HG03280 (cell line): ENCODE measurements at regions not wholly inside any gene's neighbourhood (a gene's known extent, or its start where the extent isn't known, plus 50 kb on each side); places are given as distances from the start of the nearest gene placed in this dataset.

Experiments
- ATAC-seq: cut with Tn5 transposase; IDR thresholded peaks from one replicate; pipeline ENCODE4 v1.9.1; 2021; ENCODE audit warnings: mild to moderate bottlenecking, moderate library complexity; ENCODE audit not compliant: unreplicated experiment

DNA sequence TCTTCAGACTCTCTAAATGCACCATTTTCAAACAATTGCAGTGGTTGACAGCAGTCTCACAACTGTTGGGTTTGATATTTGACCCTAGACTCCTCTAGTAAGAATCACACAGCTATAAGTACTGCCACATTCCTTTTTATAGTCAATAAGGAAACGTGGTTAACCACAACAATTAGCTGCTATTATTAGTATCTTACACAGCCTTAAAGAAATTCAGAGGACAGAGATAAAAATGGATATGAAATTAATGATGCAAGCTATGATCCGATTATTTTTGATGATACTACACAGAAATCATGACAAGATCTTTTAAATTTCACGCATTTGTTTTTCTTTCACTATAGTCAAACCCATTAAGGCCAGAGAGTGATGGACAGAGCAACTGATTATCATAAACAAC is 288.6 kb upstream of the C9orf72 start:
- no peak for ATAC-seq

GRCh38 chr9:27864644-27865438 is 291.6 kb upstream of the C9orf72 start:
- ATAC-seq = no peak

GRCh38 chr9:27866741-27867140 is 293.5 kb upstream of the C9orf72 start:
- ATAC-seq = no peak

DNA sequence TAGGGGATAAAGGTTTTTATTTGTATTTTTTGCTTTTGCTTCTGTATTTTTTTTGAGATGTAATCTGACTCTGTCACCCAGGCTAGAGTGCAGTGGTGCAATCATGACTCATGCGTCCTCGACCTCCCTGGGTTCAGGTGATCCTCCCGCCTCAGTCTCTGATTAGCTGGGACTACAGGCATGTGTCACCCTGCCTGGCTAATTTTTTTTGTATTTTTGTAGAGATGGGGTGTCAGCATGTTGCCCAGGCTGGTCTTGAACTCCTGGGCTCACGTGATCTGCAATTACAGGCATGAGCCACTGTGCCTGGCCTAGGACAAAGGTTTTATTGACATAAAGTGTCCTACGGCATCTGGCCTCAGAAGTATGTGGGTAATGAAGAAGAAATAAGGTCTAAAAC is 297.1 kb upstream of the C9orf72 start:
- ATAC-seq = no peak

DNA sequence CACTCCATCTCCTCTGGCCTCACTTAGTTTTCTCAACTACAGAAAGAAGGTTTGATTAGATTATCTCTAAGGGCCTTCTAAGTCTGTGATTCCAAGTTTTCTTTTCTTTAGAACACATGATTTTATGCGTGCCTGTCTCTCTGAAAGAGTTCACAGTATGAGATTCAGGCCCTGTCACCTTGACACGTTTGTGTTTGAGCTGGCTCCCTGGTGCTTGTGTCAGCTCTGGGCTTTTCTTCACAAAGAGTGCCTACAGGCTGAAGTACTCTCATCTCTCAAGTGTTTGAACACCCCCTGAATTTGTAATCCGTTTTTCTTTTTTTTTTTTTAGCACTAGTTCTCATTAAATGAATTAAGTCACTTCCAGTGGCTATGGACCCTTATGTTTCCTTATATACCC is 306.9 kb upstream of the C9orf72 start:
- ATAC-seq = no peak

- no peak for ATAC-seq
Observed at GRCh38 chr9:27880635-27881034, 307.4 kb upstream of the C9orf72 start.

GRCh38 chr9:27888661-27889295 is 315.5 kb upstream of the C9orf72 start:
- ATAC-seq = peak; percentile 99

DNA sequence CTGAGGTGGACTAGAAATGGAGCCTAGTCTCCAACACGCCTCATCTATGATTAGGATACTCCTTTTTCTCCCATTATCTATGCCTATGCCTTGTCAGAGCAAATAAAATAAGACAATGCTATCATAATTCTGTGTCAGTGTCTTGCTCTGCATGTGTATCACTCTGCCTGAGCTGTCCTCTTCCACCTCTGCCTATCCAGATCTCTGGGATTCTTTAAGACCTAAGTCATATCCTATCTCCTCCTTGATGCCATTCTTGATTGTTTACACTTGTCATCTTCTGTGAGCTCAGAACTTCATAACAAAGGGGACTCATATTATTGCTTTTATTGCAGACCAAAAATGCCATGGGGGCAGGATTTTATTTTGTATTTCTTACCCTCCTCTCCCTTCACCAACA is 351.2 kb upstream of the C9orf72 start:
- no peak for ATAC-seq

DNA sequence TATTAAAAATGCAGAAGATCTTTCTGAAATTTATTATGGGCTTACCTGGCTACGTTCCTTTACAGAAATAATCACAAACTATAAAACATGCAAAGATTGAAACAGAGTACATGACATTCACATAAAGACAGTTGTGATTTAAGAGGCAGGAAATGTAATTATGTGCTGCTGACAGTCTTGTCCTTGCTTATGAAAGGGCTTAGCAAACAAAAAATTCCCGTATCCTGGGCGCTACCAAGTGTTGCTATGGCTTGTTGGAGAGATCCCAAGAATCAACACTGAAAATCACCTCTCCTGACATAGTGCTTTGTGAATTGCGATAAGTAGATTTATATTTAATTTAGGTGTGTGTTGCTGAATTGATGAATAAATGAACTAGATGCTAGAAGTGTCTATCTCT is 352.5 kb upstream of the C9orf72 start:
- no peak for ATAC-seq

DNA sequence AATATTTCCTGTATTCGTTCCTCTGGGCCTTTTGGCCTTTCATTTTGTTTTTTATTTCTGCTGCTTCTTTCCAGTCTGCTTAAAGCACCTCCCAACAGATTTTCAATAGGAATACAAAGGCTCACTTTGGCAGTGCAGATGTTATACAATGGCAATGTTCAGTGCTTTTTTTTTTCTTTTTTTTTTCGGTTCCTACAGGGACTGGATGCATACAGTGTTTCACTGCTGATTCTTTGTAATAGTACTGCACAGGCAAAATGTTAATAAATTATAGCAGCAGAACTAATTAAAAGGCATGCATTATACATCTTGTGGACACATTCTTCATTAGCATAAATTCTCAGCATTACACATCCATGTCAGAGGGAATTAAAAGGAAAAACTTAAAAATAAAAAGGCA is 356.6 kb upstream of the C9orf72 start:
- no peak for ATAC-seq

DNA sequence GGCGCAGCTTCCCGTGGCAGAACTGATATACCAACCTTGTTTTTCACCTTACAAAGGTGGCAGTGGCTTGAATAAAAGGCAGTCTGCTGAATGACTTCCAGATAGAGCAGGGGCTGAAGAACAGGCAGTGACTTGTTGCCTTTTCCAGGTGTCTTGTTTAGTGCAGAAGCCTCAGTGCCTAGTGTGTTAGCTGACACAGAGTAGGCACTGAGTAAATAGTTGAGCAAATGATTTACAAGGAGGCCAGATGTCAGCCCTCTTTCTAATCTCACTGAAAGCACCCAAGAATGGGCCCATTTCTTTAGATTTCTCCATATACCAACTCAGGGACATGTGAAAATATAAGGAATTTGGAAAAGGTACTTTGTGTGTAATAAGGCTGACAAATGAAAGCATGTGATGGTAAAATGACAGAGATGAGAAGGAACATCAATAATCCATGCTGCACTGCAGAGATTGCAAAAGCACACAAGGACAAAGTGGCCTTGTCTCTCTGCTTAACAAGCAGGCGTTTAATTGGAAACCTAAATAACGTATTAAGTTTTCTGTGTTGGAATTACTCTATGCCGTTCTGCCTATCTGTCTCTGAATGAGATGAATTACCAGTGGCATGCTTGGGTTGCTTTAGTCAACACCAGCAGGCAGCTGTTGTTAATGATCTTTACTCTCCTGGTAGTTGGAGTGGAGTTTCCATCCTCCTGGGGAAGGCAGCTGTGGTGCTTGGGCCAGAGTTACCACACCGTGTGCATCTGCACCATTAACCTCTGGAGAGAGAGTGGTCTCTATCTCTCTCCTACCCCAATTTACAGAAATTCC is 360.1 kb upstream of the C9orf72 start:
- no peak for ATAC-seq

GRCh38 chr9:27934471-27934870 is 361.2 kb upstream of the C9orf72 start:
- ATAC-seq = no peak

- no peak for ATAC-seq
Observed at GRCh38 chr9:27939186-27939585, 365.9 kb upstream of the C9orf72 start.

DNA sequence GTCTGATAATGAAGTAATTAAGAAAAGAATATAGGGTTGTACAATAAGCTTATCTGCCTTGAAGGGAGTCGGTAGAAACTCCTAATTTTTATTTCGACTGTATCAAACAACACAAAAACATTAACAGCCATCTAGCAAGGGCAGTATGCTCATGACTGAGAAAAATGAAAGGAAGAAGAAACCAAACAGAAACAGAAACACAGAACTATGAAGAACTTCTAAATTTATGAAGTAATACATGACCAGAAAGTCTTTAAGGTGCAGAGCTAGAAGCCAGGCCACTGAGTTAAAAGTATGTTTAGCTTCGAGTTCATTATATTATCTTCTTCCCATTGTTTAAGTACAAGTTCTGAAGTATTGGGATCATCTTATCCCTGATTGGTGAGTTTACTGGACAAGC is 367.3 kb upstream of the C9orf72 start:
- ATAC-seq = no peak

GRCh38 chr9:27943501-27943900 is 370.2 kb upstream of the C9orf72 start:
- ATAC-seq = no peak

DNA sequence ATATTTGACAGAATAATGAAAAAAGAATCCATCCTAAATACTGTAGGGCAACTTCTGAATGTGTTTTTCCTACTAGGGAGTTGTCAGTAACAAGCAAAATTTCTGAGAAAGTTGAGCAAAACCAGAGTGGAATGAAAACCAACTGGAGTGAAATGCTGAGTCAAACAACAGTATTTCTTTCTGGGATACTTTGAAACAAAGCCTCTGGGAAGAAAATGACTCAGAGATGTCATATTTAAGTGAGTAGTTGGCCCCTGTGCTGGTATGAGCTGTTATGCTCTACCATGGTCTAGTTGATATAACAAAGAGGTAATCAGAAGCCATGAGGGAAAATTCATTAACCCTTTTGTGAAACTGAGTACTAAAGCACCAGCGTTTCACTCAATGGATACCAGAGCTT is 372.1 kb upstream of the C9orf72 start:
- ATAC-seq = no peak

GRCh38 chr9:27950382-27950781 is 377.1 kb upstream of the C9orf72 start:
- no peak for ATAC-seq

- ATAC-seq = no peak
Observed at GRCh38 chr9:27954858-27955257, 381.6 kb upstream of the C9orf72 start.

DNA sequence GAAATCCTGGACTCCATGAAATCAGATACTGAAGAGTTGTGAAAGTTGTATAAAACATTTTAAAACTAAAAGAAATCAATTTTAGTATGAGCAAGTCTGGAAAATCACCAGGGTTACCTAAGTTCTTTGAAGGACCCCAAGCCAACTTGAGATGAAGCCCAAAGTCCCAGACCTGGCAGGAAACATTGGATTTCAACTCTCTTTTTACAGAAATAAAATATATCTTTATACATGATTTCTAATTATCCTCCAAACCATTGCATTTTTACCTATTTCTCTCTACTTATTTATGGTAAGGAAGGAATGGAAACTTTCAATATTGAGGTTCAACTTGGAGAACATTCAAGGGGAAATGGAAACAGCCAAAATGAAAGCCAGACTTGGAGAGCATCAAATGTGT is 390.6 kb upstream of the C9orf72 start:
- no peak for ATAC-seq

DNA sequence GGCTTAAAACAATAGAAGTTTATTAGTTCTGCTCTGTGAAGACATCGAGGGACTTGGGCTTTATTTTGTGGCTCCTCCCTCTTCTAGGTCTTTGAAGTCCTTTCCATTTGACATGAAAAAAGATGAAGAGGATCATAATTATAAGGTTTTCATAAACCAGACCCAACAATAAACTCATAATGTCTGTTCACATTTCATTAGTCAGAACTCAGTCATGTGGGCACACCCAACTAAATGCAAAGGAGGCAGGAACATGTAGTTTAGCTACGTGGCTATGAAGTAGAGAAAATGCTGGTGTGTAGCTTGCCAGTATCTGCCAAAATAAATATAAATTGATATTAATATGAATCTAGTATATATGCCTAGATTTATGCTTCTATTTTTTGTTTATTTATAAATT is 393.9 kb upstream of the C9orf72 start:
- ATAC-seq = no peak

DNA sequence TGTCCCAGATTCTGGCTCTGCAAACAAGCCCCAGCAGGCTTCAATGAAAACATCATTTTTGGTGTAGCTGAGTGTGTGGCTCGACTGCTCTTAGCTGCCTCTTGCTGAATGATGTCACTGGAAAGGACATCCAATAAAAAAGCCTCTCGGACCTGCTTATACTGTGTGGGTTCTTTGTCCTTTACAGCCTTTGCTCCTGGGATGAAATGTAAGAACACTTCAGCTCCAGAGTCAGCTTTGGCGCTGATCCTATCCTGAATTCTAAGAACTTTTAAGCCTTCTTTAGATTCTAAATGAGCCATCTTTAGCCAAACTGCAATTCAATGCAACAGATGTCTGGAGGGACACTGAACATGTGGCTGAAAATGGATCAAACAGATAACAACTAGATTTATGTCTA is 404.6 kb upstream of the C9orf72 start:
- ATAC-seq = no peak

- ATAC-seq = no peak
Observed at GRCh38 chr9:27985714-27986113, 412.4 kb upstream of the C9orf72 start.
